G401.6 (cell line): ENCODE measurements at regions not wholly inside any gene's neighbourhood (a gene's known extent, or its start where the extent isn't known, plus 50 kb on each side); places are given as distances from the start of the nearest gene placed in this dataset.

Experiments used
- FAIRE-seq: peaks from 2 replicates; lab custom pipeline; 2012; peaks lifted over from hg19 to GRCh38; lab: Jason Lieb, UNC

DNA sequence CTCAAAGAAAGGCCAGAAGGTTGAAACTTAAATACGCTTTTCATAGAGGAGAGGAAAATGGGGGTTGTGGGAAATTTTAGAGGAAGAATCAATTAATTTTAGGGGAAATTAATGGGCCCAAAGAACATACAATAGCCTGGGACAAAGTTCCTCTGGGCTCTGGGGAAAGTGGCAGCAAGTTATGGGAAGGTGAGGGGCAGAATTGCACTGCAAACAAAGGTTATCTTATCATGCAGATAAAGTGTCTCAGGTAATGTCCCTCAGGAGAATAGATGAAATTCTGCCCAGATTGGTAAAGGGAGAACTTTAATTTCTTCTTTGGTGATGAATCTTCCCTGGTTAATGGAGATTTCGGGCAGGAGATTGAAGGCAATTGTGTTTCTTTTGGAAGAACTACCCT is 326.1 kb upstream of the SLC24A2 start:
- no peak for FAIRE-seq

DNA sequence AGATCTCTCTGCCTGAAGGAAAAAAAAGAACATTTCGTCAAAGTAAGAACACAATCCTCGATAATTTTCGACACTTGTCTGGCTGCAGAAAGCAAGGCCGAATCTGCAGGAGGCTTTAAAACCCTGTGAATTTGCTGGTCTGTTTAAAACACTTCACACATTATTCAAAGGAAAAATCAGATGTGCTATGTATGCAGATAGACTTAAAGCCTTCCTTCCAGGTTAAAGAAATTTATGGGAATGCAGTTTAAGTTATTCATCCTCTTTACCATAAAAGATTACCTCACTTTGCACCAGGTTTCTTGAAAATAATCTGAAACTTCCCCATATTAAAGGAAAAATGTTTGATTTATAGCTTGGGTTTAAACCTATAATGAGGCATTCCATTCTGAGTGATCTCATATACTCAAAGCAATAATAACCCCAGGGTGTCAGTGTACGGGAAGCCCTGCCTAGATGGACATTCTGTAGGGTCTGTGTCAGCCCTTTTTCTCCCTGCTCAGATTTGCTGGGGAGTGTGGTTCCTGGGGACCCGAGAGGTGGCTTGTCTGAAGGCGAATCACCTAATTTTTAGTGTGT is 323.5 kb upstream of the SLC24A2 start:
- FAIRE-seq = no peak

GRCh38 chr9:20111173-20111843 is 322.5 kb upstream of the SLC24A2 start:
- FAIRE-seq = no peak

GRCh38 chr9:20095430-20096092 is 306.7 kb upstream of the SLC24A2 start:
- FAIRE-seq = no peak

DNA sequence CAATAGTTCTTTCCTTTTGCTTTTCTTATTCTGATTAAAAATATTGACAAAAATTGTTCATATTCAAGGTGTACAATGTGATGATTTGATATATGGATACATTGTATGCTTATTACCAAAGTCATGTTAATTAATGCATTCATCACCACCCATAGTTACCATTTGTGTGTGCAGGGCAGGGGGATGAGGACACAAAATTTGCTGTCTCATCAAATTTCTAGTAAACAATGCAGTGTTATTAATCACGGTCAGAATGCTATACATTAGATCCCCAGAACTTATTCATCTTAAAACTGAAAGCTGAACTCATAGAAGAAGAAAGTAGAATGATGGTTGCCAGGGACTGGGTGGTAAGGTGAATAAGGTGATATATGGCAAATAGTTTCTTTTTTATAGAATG is 303.7 kb upstream of the SLC24A2 start:
- no peak for FAIRE-seq

GRCh38 chr9:20087481-20087880 is 298.6 kb upstream of the SLC24A2 start:
- FAIRE-seq = no peak

GRCh38 chr9:20085842-20086241 is 297.0 kb upstream of the SLC24A2 start:
- FAIRE-seq = no peak

GRCh38 chr9:20084125-20084524 is 295.3 kb upstream of the SLC24A2 start:
- no peak for FAIRE-seq

GRCh38 chr9:20083390-20083789 is 294.6 kb upstream of the SLC24A2 start:
- FAIRE-seq = no peak

- FAIRE-seq = no peak
Measured at GRCh38 chr9:20082831-20083230, 294.0 kb upstream of the SLC24A2 start.

DNA sequence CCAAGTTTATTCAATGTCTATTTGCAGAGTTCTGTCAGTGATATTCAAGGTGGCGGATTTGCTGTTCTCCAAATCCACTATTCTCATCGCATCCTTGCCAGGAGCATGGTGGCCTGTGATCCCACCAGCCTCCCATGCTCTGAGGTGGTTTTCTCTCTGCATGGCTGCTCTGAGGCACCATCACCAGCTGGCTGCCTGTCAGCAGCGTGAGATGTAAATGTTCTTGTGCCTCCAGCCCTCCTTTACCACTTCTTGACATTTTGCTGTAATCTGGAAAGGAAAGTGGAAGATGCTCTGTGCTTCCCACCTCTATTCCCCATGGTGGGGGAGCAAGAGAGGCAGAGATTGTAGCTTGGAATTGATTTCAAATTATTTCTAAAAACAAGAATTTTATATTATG is 293.6 kb upstream of the SLC24A2 start:
- no peak for FAIRE-seq

DNA sequence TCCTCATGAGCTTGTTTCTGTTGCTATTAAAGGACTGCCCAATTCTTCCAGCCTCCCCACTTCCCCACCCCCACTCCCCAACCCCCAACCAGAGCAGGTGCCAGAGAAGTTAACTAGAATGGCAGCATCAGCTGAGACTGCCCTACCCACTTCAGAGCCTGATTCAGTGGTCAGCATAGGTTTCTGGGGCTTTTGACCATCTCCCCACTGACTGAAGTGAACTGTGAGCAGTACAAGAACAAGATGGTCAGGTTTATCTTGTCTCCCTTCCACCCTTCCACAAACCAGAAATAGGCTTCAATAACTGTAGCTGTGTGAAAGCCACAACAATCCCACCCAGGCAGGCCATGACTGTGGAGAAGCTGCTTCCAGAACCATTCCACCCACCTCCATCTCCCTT is 289.4 kb upstream of the SLC24A2 start:
- no peak for FAIRE-seq

DNA sequence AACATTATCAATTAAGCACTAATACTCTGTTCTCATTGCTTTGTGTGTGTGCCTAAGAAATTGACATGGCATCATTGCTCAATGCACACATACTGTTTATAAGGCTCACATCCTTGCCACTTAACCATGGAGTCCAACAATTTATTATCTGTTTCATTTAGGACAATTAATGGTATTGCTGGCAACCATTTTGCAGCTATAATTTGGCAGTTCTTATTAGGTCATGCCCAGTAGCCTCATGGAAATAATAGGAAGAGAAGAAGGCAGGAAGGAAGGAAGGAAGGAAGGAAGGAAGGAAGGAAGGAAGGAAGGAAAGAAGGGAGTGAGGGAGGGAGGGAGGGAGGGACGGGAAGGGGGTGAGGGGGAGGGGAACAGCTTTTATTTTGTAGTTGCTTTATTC is 285.5 kb upstream of the SLC24A2 start:
- no peak for FAIRE-seq

DNA sequence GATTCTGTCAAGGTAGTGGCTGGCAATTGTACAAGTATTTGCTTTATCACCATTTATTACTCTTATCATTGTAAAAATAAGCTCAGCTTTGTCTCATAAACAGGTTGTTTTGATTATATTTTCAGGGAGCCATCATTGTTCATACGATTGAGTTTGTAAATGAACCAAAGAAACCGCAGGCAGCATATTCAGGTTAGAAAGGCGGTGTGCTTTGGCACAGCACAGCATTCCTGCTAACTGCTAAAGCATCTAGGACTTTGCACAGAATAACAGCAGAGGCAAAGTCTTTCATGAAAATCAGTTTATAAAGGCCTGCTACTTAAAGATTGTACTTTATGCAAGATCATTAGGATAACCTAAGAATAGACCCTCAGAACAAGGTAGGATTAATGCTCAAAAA is 281.5 kb upstream of the SLC24A2 start:
- no peak for FAIRE-seq

- FAIRE-seq = no peak
Measured at GRCh38 chr9:20065796-20066700, 277.2 kb upstream of the SLC24A2 start.

DNA sequence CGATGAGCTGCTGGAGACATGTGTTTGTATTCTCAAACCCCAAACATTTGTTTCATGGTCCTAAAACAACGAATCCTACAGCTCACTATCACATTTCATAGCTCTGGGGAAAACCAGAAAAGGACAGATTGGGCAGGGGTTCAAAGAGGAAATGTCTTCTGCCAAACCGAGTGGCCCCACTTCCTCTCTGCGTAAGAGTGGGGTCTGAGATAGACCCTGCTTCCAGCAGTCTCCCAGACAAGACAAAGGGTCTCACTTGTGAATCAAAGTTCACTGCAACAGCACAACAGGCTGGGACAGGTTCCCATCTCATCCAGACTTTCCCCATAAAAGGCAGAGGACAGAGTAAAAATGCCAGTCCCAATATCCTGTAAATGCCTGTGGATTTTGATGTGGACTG is 276.2 kb upstream of the SLC24A2 start:
- no peak for FAIRE-seq

- FAIRE-seq = no peak
Measured at GRCh38 chr9:20054734-20055133, 265.9 kb upstream of the SLC24A2 start.

GRCh38 chr9:20048985-20049384 is 260.1 kb upstream of the SLC24A2 start:
- FAIRE-seq = no peak

DNA sequence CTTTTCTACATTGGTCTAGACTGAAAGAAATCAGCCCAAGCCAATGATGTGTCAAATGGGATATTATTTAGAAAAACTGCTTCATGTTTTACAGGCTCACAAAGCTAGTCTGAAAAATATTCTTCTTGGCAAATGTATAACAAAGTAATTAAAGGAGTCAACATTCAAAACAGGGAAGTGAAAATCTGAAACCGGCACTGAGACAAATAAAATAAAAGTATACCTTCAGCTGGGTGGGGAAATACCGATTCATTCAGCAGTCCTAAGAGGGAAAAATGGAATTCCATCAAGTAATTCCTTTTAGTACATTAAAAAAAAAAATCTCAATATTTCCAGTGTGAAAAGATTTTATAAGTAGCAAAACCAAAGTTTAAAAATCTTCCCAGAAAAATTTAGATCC is 259.6 kb upstream of the SLC24A2 start:
- FAIRE-seq = no peak

GRCh38 chr9:20044686-20045085 is 255.8 kb upstream of the SLC24A2 start:
- no peak for FAIRE-seq

- FAIRE-seq = no peak
Measured at GRCh38 chr9:20043461-20043860, 254.6 kb upstream of the SLC24A2 start.

- FAIRE-seq = no peak
Measured at GRCh38 chr9:20043035-20043434, 254.2 kb upstream of the SLC24A2 start.
